T-cell (primary cell): ENCODE measurements at regions not wholly inside any gene's neighbourhood (a gene's known extent, or its start where the extent isn't known, plus 50 kb on each side); places are given as distances from the start of the nearest gene placed in this dataset.

Experiments
- ATAC-seq, 4 experiments: fragments of 200-7000 bp in 3 of 4; fragments of 150-1000 bp in 1 of 4; cut with Tn5 transposase; replicated peaks in 1 of 4; 1 replicate in 3 of 4; 2 replicates in 1 of 4; pipeline ENCODE4 v1.10.0; 2021; ENCODE audit warnings: moderate library complexity in 3 of 4, mild to moderate bottlenecking in 2 of 4, moderate number of reproducible peaks in 1 of 4
- CTCF ChIA-PET, 2 donors: fragments of 300-600 bp; sonication (Branson Sonifier 250); formaldehyde crosslinking; loops; one replicate each; lab custom pipeline; 2022; ENCODE audit warnings: antibody characterized with exemption in 2 of 2; lab: Charles Lee
- POLR2A ChIA-PET, 2 donors: fragments of 300-600 bp; sonication (Branson Sonifier 250); formaldehyde crosslinking; loops; one replicate each; lab custom pipeline; 2022; ENCODE audit warnings: antibody characterized with exemption in 2 of 2; lab: Charles Lee
- DNase-seq, 35 experiments: peaks; one replicate each; pipeline versions ENCODE4 v3.0.0 to v3.0.0-alpha.2; 2013 to 2023
- H3K27ac ChIP-seq: one replicate; pipeline ENCODE4 v1.5.1; 2013; ENCODE audit warnings: low read length
- H3K27me3 ChIP-seq, 2 experiments: replicated peaks in 1 of 2; 1 replicate in 1 of 2; 2 replicates in 1 of 2; pipeline versions ENCODE4 v1.6.1 to v1.7.0; 2013; ENCODE audit warnings: low read length in 1 of 2, mixed read lengths in 1 of 2; ENCODE audit not compliant: control insufficient read depth in 2 of 2, insufficient read depth in 2 of 2; ENCODE audit errors: extremely low read depth in 1 of 2
- H3K36me3 ChIP-seq, 2 donors: 1 replicate in 1 of 2; 2 replicates in 1 of 2; pipeline versions ENCODE4 v1.6.1 to v1.7.0; 2013; ENCODE audit warnings: low read length in 1 of 2; ENCODE audit not compliant: control insufficient read depth in 2 of 2, insufficient read depth in 1 of 2; ENCODE audit errors: extremely low read depth in 1 of 2
- H3K4me1 ChIP-seq, 2 experiments: 1 replicate in 1 of 2; 2 replicates in 1 of 2; pipeline versions ENCODE4 v1.6.1 to v1.7.0; 2013; ENCODE audit warnings: low read length in 2 of 2, mixed read lengths in 1 of 2; ENCODE audit not compliant: insufficient read depth in 2 of 2, control insufficient read depth in 1 of 2; ENCODE audit errors: extremely low read depth in 1 of 2
- H3K4me3 ChIP-seq, 2 donors: 1 replicate in 1 of 2; 2 replicates in 1 of 2; pipeline versions ENCODE4 v1.5.1 to v1.7.0; 2013; ENCODE audit warnings: mild to moderate bottlenecking in 2 of 2, low read length in 1 of 2, moderate library complexity in 1 of 2; ENCODE audit not compliant: control insufficient read depth in 1 of 2; ENCODE audit errors: extremely low read depth in 1 of 2
- H3K9me3 ChIP-seq: 2 replicates; pipeline ENCODE4 v1.7.0; 2013
- H3K27ac Mint-ChIP-seq, 2 donors: one replicate each; pipeline ENCODE4 v1.8.0; 2020 to 2021; ENCODE audit warnings: mild to moderate bottlenecking in 2 of 2, mixed read lengths in 2 of 2
- H3K27me3 Mint-ChIP-seq, 2 donors: one replicate each; pipeline ENCODE4 v1.8.0; 2021 to 2022; ENCODE audit warnings: mixed read lengths in 2 of 2
- H3K36me3 Mint-ChIP-seq: one replicate; pipeline ENCODE4 v1.8.0; 2021; ENCODE audit warnings: mixed read lengths
- H3K4me1 Mint-ChIP-seq, 3 donors: one replicate each; pipeline ENCODE4 v1.8.0; 2020 to 2022; ENCODE audit warnings: mixed read lengths in 3 of 3, mild to moderate bottlenecking in 1 of 3
- H3K4me3 Mint-ChIP-seq, 3 donors: one replicate each; pipeline ENCODE4 v1.8.0; 2020 to 2022; ENCODE audit warnings: mild to moderate bottlenecking in 3 of 3, mixed read lengths in 3 of 3, moderate library complexity in 3 of 3
- H3K9me3 Mint-ChIP-seq, 3 donors: one replicate each; pipeline ENCODE4 v1.8.0; 2020 to 2022; ENCODE audit warnings: mixed read lengths in 3 of 3
- WGBS: methylation state at CpG from one replicate; pipeline ENCODE4 v1.1.5; 2013; ENCODE audit warnings: missing lambda C conversion rate; ENCODE audit not compliant: insufficient coverage; 5-methylcytosine and 5-hydroxymethylcytosine counted together

GRCh38 chr20:21798384-21798783, 92.9 kb downstream of the PAX1 start:
- no peaks in the 10 kb centered on the region for H3K36me3 ChIP-seq
- Mint-ChIP-seq H3K4me3 (no peak overlapping the region), H3K36me3 (no peaks in the 10 kb centered on the region), H3K4me1 (no peaks in the 10 kb centered on the region), H3K27me3 (peaks cover 0 to 8% of the 10 kb centered on the region in 2 donors), H3K9me3 (peaks cover 3 to 24% (median 12%) of the 10 kb centered on the region in 3 donors), H3K27ac (no peak overlapping the region)
- POLR2A ChIA-PET, result no interaction called here
- CTCF ChIA-PET, result no interaction called here
- H3K4me3 ChIP-seq, result no peak overlapping the region
- H3K27me3 ChIP-seq, result no peaks in the 10 kb centered on the region
- H3K27ac ChIP-seq, result no peak overlapping the region
- no peak for DNase-seq
- ATAC-seq, result no peak
- H3K9me3 ChIP-seq, result no peaks in the 10 kb centered on the region
- WGBS, result 91% methylated on average over 4 of the region's 5 CpGs
- H3K4me1 ChIP-seq, result no peaks in the 10 kb centered on the region

- Histone ChIP-seq H3K27me3 (no peaks in the 10 kb centered on the region), H3K9me3 (no peaks in the 10 kb centered on the region), H3K4me3 (no peak overlapping the region), H3K36me3 (no peaks in the 10 kb centered on the region), H3K27ac (no peak overlapping the region), H3K4me1 (no peaks in the 10 kb centered on the region)
- Mint-ChIP-seq H3K4me3 (no peak overlapping the region), H3K27me3 (peaks cover 0 to 8% of the 10 kb centered on the region in 2 donors), H3K4me1 (no peaks in the 10 kb centered on the region), H3K36me3 (no peaks in the 10 kb centered on the region), H3K27ac (no peak overlapping the region), H3K9me3 (peaks cover 3 to 21% (median 8%) of the 10 kb centered on the region in 3 donors)
- CTCF ChIA-PET, result no interaction called here
- no CpG with 5 or more reads among the region's 1 CpG for WGBS
- DNase-seq (no peak), ATAC-seq (no peak)
- POLR2A ChIA-PET, result no interaction called here
These were observed 90.6 kb downstream of the PAX1 start for GRCh38 chr20:21796059-21796458.

GRCh38 chr20:21788082-21788481, 82.6 kb downstream of the PAX1 start:
- Histone ChIP-seq H3K27me3 (peaks cover 0 to 4% of the 10 kb centered on the region in 2 experiments), H3K36me3 (no peaks in the 10 kb centered on the region), H3K4me3 (no peak overlapping the region), H3K27ac (no peak overlapping the region), H3K4me1 (no peaks in the 10 kb centered on the region), H3K9me3 (no peaks in the 10 kb centered on the region)
- no peak for DNase-seq
- CTCF ChIA-PET, result interaction anchor here in 1 of 2 donors (0.6 kb wide), 1 partner anchor 36 kb away, joined by 3 read pairs; no protein-coding TSS in a partner anchor
- no peak overlapping the region for H3K27ac Mint-ChIP-seq
- WGBS, result 79% methylated on average over 4 of the region's 6 CpGs
- POLR2A ChIA-PET, result no interaction called here
- peaks cover 2 to 4% of the 10 kb centered on the region in 2 donors for H3K27me3 Mint-ChIP-seq
- H3K9me3 Mint-ChIP-seq, result peaks cover 0 to 17% (median 5%) of the 10 kb centered on the region in 3 donors
- H3K36me3 Mint-ChIP-seq, result no peaks in the 10 kb centered on the region
- ATAC-seq, result no peak
- no peaks in the 10 kb centered on the region for H3K4me1 Mint-ChIP-seq
- H3K4me3 Mint-ChIP-seq, result no peak overlapping the region

- CTCF ChIA-PET, result no interaction called here
- WGBS, result 82% methylated on average over 19 of the region's 24 CpGs
- Mint-ChIP-seq H3K4me1 (no peaks in the 10 kb centered on the region), H3K4me3 (no peak overlapping the region), H3K36me3 (no peaks in the 10 kb centered on the region), H3K9me3 (peaks cover 14 to 22% (median 16%) of the 10 kb centered on the region in 3 donors), H3K27me3 (no peaks in the 10 kb centered on the region), H3K27ac (no peak overlapping the region)
- Histone ChIP-seq H3K36me3 (no peaks in the 10 kb centered on the region), H3K4me1 (no peaks in the 10 kb centered on the region), H3K27ac (no peak overlapping the region), H3K27me3 (no peaks in the 10 kb centered on the region), H3K4me3 (no peak overlapping the region), H3K9me3 (no peaks in the 10 kb centered on the region)
- ATAC-seq (no peak), DNase-seq (no peak)
- POLR2A ChIA-PET, result no interaction called here
These were observed 76.1 kb downstream of the PAX1 start for GRCh38 chr20:21781446-21782075.

DNA sequence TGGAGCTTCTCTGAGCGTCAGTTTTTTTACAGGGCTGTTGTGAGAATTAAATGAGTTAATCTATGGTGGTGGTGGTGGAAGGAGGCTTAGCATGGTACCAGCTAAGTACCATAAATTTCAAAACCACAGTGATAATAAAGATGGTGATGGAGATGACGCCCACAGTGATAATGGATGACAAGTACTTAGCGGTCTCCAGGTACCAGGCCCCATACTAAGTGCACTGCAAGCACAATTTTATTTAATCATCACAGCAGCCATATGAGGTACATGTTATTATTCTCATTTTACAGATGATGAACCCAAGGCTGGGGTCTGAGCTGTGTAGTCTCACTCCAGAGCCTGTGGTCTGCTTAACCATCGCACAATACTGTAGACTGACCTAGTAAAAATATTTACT, 75.1 kb downstream of the PAX1 start:
- Mint-ChIP-seq H3K36me3 (no peaks in the 10 kb centered on the region), H3K4me1 (no peaks in the 10 kb centered on the region), H3K27me3 (no peaks in the 10 kb centered on the region), H3K4me3 (no peak overlapping the region), H3K27ac (no peak overlapping the region), H3K9me3 (peaks cover 14 to 18% (median 16%) of the 10 kb centered on the region in 3 donors)
- WGBS, result no CpG with 5 or more reads among the region's 4 CpGs
- POLR2A ChIA-PET, result no interaction called here
- H3K4me1 ChIP-seq, result no peaks in the 10 kb centered on the region
- DNase-seq, result no peak
- no peaks in the 10 kb centered on the region for H3K27me3 ChIP-seq
- H3K36me3 ChIP-seq, result no peaks in the 10 kb centered on the region
- H3K4me3 ChIP-seq, result no peak overlapping the region
- CTCF ChIA-PET, result interaction anchor here in 1 of 2 donors (0.6 kb wide), 1 partner anchor 797 kb away, joined by 3 read pairs; no protein-coding TSS in a partner anchor
- no peak for ATAC-seq
- no peaks in the 10 kb centered on the region for H3K9me3 ChIP-seq
- H3K27ac ChIP-seq, result no peak overlapping the region
